Spleen (tissue), 7 donors: ENCODE measurements at regions not wholly inside any gene's neighbourhood (a gene's known extent, or its start where the extent isn't known, plus 50 kb on each side); places are given as distances from the start of the nearest gene placed in this dataset.

Experiments
- POLR2A ChIP-seq, 3 donors: fragments of 450-650 bp; IDR thresholded peaks; one replicate each; pipeline ENCODE4 v1.5.1; 2017; ENCODE audit warnings: antibody characterized with exemption in 3 of 3, mild to moderate bottlenecking in 1 of 3
- TF ChIP-seq, protein P1 (sequence below), 11 experiments: fragments of 200-600 bp in 7 of 11; fragments of 450-650 bp in 4 of 11; sonication (generic) in 4 of 11; IDR thresholded peaks in 8 of 11; conservative IDR thresholded peaks in 3 of 11; 1 replicate in 7 of 11; 2 replicates in 4 of 11; pipeline versions ENCODE4 v1.4.0 to v1.8.0; 2016 to 2021; ENCODE audit warnings: antibody characterized with exemption in 11 of 11, inconsistent platforms in 4 of 11, mild to moderate bottlenecking in 1 of 11
- donor health status: DM: no; HTN: no; CAD: no; lungs with moderate emphysema.
- donor health status: DM: no; HTN: no; CAD: no.
- donor health status: DM: no; HTN: no; CAD: no.

DNA sequence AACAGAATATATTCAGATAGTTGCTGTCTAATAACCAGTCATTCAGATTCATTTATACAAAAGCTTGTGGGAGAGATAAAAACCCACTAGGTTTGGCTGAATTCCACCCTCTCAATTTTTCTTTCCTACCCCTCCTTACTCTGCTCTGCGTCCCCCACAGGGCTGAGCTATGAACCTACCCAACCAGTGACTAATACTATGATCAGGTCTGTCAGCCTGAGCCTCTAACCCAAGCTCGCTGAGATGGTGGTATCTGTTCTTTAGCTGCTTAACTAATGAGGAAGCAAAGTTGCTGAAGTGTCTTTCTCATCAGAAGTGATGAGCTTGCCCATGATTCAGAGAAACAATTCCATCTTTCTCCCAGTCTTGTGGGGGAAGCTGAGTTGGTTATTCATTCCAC, 248.7 kb upstream of the GPR26 start:
- TF ChIP-seq, protein P1, sequence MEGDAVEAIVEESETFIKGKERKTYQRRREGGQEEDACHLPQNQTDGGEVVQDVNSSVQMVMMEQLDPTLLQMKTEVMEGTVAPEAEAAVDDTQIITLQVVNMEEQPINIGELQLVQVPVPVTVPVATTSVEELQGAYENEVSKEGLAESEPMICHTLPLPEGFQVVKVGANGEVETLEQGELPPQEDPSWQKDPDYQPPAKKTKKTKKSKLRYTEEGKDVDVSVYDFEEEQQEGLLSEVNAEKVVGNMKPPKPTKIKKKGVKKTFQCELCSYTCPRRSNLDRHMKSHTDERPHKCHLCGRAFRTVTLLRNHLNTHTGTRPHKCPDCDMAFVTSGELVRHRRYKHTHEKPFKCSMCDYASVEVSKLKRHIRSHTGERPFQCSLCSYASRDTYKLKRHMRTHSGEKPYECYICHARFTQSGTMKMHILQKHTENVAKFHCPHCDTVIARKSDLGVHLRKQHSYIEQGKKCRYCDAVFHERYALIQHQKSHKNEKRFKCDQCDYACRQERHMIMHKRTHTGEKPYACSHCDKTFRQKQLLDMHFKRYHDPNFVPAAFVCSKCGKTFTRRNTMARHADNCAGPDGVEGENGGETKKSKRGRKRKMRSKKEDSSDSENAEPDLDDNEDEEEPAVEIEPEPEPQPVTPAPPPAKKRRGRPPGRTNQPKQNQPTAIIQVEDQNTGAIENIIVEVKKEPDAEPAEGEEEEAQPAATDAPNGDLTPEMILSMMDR (IDR thresholded peaks at IDR 0.05 in 8 of 11, conservative IDR thresholded peaks at IDR 0.05 in 3 of 11) = no peak
- no peak for TF ChIP-seq POLR2A (IDR thresholded peaks at IDR 0.05)
